ENCODE measurements at regions not wholly inside any gene's neighbourhood (a gene's known extent, or its start where the extent isn't known, plus 50 kb on each side); places are given as distances from the start of the nearest gene placed in this dataset.

GRCh38 chr5:74100268-74100665 is 474.3 kb downstream of the ARHGEF28 start:
- Histone ChIP-seq H3K27me3 (ENCODE audit: insufficient read depth, low read depth, low read length) (no peaks in the 10 kb centered on the region), H2AFZ (ENCODE audit: low read depth, low read length) (no peak overlapping the region), H3K36me3 (ENCODE audit: insufficient read depth, low read length) (no peaks in the 10 kb centered on the region), H3K4me2 (ENCODE audit: low read length) (no peak overlapping the region), H3K9ac (ENCODE audit: low read length) (no peak overlapping the region), H3K27ac (ENCODE audit: low read length) (no peak overlapping the region), H3K79me2 (replicated peaks; ENCODE audit: insufficient read depth, low read length) (no peaks in the 10 kb centered on the region), H3K4me3 (ENCODE audit: low read length) (no peak overlapping the region), H3K9me3 (ENCODE audit: low read length) (no peaks in the 10 kb centered on the region), H3K9me2 (ENCODE audit: insufficient read depth, low read length) (no peaks in the 10 kb centered on the region), H3F3A (ENCODE audit: insufficient read depth, low read length, poor library complexity, severe bottlenecking) (no peaks in the 10 kb centered on the region), H4K20me1 (ENCODE audit: insufficient read depth) (no peaks in the 10 kb centered on the region)
- no peak for TF ChIP-seq EP300 (conservative IDR thresholded peaks at IDR 0.05; ENCODE audit: poor library complexity, severe bottlenecking)

GRCh38 chr5:74099538-74100267 is 473.7 kb downstream of the ARHGEF28 start:
- Histone ChIP-seq H3K4me2 (ENCODE audit: low read length) (no peak overlapping the region), H3K79me2 (replicated peaks; ENCODE audit: insufficient read depth, low read length) (no peaks in the 10 kb centered on the region), H3K9ac (ENCODE audit: low read length) (no peak overlapping the region), H3K9me3 (ENCODE audit: low read length) (no peaks in the 10 kb centered on the region), H3K36me3 (ENCODE audit: insufficient read depth, low read length) (no peaks in the 10 kb centered on the region), H3K4me3 (ENCODE audit: low read length) (no peak overlapping the region), H3K27ac (ENCODE audit: low read length) (no peak overlapping the region), H4K20me1 (ENCODE audit: insufficient read depth) (no peaks in the 10 kb centered on the region), H2AFZ (ENCODE audit: low read depth, low read length) (no peak overlapping the region), H3K9me2 (ENCODE audit: insufficient read depth, low read length) (no peaks in the 10 kb centered on the region), H3F3A (ENCODE audit: insufficient read depth, low read length, poor library complexity, severe bottlenecking) (no peaks in the 10 kb centered on the region), H3K27me3 (ENCODE audit: insufficient read depth, low read depth, low read length) (no peaks in the 10 kb centered on the region)
- no peak for TF ChIP-seq CTCF (IDR thresholded peaks at IDR 0.05; ENCODE audit: poor library complexity, severe bottlenecking)
- no peak for TF ChIP-seq MXI1 (conservative IDR thresholded peaks at IDR 0.05; ENCODE audit: poor library complexity, severe bottlenecking)
- TF ChIP-seq REST (IDR thresholded peaks at IDR 0.05; ENCODE audit: borderline replicate concordance) = no peak
- no peak for TF ChIP-seq SMC3 (conservative IDR thresholded peaks at IDR 0.05; ENCODE audit: poor library complexity)
- no peak for TF ChIP-seq TAF1 (IDR thresholded peaks at IDR 0.05; ENCODE audit: low read depth)
- TF ChIP-seq EZH2 (IDR thresholded peaks at IDR 0.05; ENCODE audit: borderline replicate concordance, insufficient read depth, low read length, poor library complexity, severe bottlenecking) = no peak
- no peak for TF ChIP-seq POLR2AphosphoS5 (IDR thresholded peaks at IDR 0.05)
- no peak for TF ChIP-seq EP300 (conservative IDR thresholded peaks at IDR 0.05; ENCODE audit: poor library complexity, severe bottlenecking)
- no peak for TF ChIP-seq RAD21 (conservative IDR thresholded peaks at IDR 0.05)
